Stimulated activated naive B cell treated with anti-CD40 and anti-IgM and Interleukin-4, amounts not matched to agents 10 μg/mL and 1 μg/mL and 100 μg/mL, for 72 hours (primary cell): ENCODE measurements at regions not wholly inside any gene's neighbourhood (a gene's known extent, or its start where the extent isn't known, plus 50 kb on each side); places are given as distances from the start of the nearest gene placed in this dataset.
"Not testable (repeated sequence)": the region's sequence is repeated elsewhere in the genome, so short reads cannot be mapped to it uniquely, and the experiment has no call there.

Experiments used
- ATAC-seq, 2 donors: fragments of 150-1000 bp; cut with Tn5 transposase; replicated peaks; 2 replicates each; pipeline ENCODE4 v1.10.0; 2021; ENCODE audit warnings: moderate library complexity in 1 of 2
- DNase-seq: peaks from one replicate; pipeline ENCODE4 v3.0.0; 2021
- H3K27ac Mint-ChIP-seq: one replicate; pipeline ENCODE4 v1.8.0; 2022; ENCODE audit warnings: mild to moderate bottlenecking, mixed read lengths
- H3K27me3 Mint-ChIP-seq, 2 donors: one replicate each; pipeline ENCODE4 v1.8.0; 2022; ENCODE audit warnings: mixed read lengths in 2 of 2
- H3K36me3 Mint-ChIP-seq, 2 donors: one replicate each; pipeline ENCODE4 v1.8.0; 2022; ENCODE audit warnings: mixed read lengths in 2 of 2, mild to moderate bottlenecking in 1 of 2
- H3K4me1 Mint-ChIP-seq, 2 donors: one replicate each; pipeline ENCODE4 v1.8.0; 2022; ENCODE audit warnings: mixed read lengths in 2 of 2, mild to moderate bottlenecking in 1 of 2
- H3K4me3 Mint-ChIP-seq, 2 donors: one replicate each; pipeline ENCODE4 v1.8.0; 2022; ENCODE audit warnings: mild to moderate bottlenecking in 2 of 2, mixed read lengths in 2 of 2, moderate library complexity in 1 of 2
- H3K9me3 Mint-ChIP-seq, 2 donors: one replicate each; pipeline ENCODE4 v1.8.0; 2022; ENCODE audit warnings: mixed read lengths in 2 of 2, mild to moderate bottlenecking in 1 of 2

- no peaks in the 10 kb centered on the region for H3K4me1 Mint-ChIP-seq
- peaks cover 0 to 2% of the 10 kb centered on the region in 2 donors for H3K9me3 Mint-ChIP-seq
- ATAC-seq (no peak), DNase-seq (no peak)
- no peak overlapping the region for H3K4me3 Mint-ChIP-seq
- no peaks in the 10 kb centered on the region for H3K27me3 Mint-ChIP-seq
- H3K27ac Mint-ChIP-seq, result no peak overlapping the region
- H3K36me3 Mint-ChIP-seq, result no peaks in the 10 kb centered on the region
Observed at GRCh38 chr6:50936277-50936681, 117.6 kb downstream of the TFAP2B start.

GRCh38 chr6:50939931-50940330 lies 121.3 kb downstream of the TFAP2B start:
- H3K27me3 Mint-ChIP-seq, result no peaks in the 10 kb centered on the region
- ATAC-seq (no peak), DNase-seq (no peak)
- H3K27ac Mint-ChIP-seq, result no peak overlapping the region
- peaks cover 0 to 2% of the 10 kb centered on the region in 2 donors for H3K9me3 Mint-ChIP-seq
- H3K36me3 Mint-ChIP-seq, result no peaks in the 10 kb centered on the region
- no peaks in the 10 kb centered on the region for H3K4me1 Mint-ChIP-seq
- H3K4me3 Mint-ChIP-seq, result no peak overlapping the region

- H3K4me3 Mint-ChIP-seq, result no peak overlapping the region
- no peak overlapping the region for H3K27ac Mint-ChIP-seq
- ATAC-seq, result no peak
- H3K9me3 Mint-ChIP-seq, result peaks cover 0 to 2% of the 10 kb centered on the region in 2 donors
- no peaks in the 10 kb centered on the region for H3K4me1 Mint-ChIP-seq
- H3K27me3 Mint-ChIP-seq, result no peaks in the 10 kb centered on the region
- H3K36me3 Mint-ChIP-seq, result no peaks in the 10 kb centered on the region
- no peak for DNase-seq
Observed at GRCh38 chr6:50945789-50946188, 127.1 kb downstream of the TFAP2B start.

- Mint-ChIP-seq H3K9me3 (no peaks in the 10 kb centered on the region), H3K4me3 (no peak overlapping the region), H3K27me3 (no peaks in the 10 kb centered on the region), H3K27ac (no peak overlapping the region), H3K4me1 (peaks cover 0 to 2% of the 10 kb centered on the region in 2 donors), H3K36me3 (no peaks in the 10 kb centered on the region)
- DNase-seq (no peak), ATAC-seq (peak in 1 of 2 donors; percentile 42)
Observed at GRCh38 chr6:50952092-50952907, 133.6 kb downstream of the TFAP2B start.

- no peaks in the 10 kb centered on the region for H3K9me3 Mint-ChIP-seq
- peaks cover 0 to 2% of the 10 kb centered on the region in 2 donors for H3K4me1 Mint-ChIP-seq
- H3K27me3 Mint-ChIP-seq, result no peaks in the 10 kb centered on the region
- no peak overlapping the region for H3K27ac Mint-ChIP-seq
- DNase-seq, result no peak
- H3K36me3 Mint-ChIP-seq, result no peaks in the 10 kb centered on the region
- no peak for ATAC-seq
- H3K4me3 Mint-ChIP-seq, result no peak overlapping the region
Observed at GRCh38 chr6:50956014-50956413, 137.3 kb downstream of the TFAP2B start.

- no peak overlapping the region for H3K4me3 Mint-ChIP-seq
Observed at GRCh38 chr6:50958148-50958697, 139.6 kb downstream of the TFAP2B start.

GRCh38 chr6:50959081-50959641 lies 140.5 kb downstream of the TFAP2B start:
- peaks cover 0 to under 1% of the 10 kb centered on the region in 2 donors for H3K4me1 Mint-ChIP-seq
- H3K4me3 Mint-ChIP-seq, result no peak overlapping the region
- no peak for ATAC-seq
- no peak overlapping the region for H3K27ac Mint-ChIP-seq
- H3K36me3 Mint-ChIP-seq, result no peaks in the 10 kb centered on the region
- peaks cover 0 to under 1% of the 10 kb centered on the region in 2 donors for H3K9me3 Mint-ChIP-seq
- DNase-seq, result no peak
- no peaks in the 10 kb centered on the region for H3K27me3 Mint-ChIP-seq

More at GRCh38 chr6:50958148-50958697, 139.6 kb downstream of the TFAP2B start:
- Mint-ChIP-seq H3K27me3 (no peaks in the 10 kb centered on the region), H3K4me1 (no peaks in the 10 kb centered on the region), H3K9me3 (no peaks in the 10 kb centered on the region), H3K36me3 (no peaks in the 10 kb centered on the region), H3K27ac (no peak overlapping the region)
- DNase-seq (no peak), ATAC-seq (no peak)

- DNase-seq, result no peak
- Mint-ChIP-seq H3K4me3 (no peak overlapping the region), H3K27me3 (no peaks in the 10 kb centered on the region), H3K9me3 (peaks cover 0 to 4% of the 10 kb centered on the region in 2 donors), H3K36me3 (no peaks in the 10 kb centered on the region), H3K4me1 (peaks cover 5 to 7% of the 10 kb centered on the region in 2 donors), H3K27ac (no peak overlapping the region)
- no peak for ATAC-seq
Observed at GRCh38 chr6:50961611-50962010, 142.9 kb downstream of the TFAP2B start.

- peak; percentile 61 to 69 for ATAC-seq
Observed at GRCh38 chr6:50962213-50962759, 143.6 kb downstream of the TFAP2B start.

GRCh38 chr6:50963952-50964351 lies 145.3 kb downstream of the TFAP2B start:
- Mint-ChIP-seq H3K9me3 (peaks cover 0 to 4% of the 10 kb centered on the region in 2 donors), H3K4me1 (peaks cover 6 to 7% of the 10 kb centered on the region in 2 donors), H3K27ac (no peak overlapping the region), H3K4me3 (no peak overlapping the region), H3K36me3 (no peaks in the 10 kb centered on the region), H3K27me3 (no peaks in the 10 kb centered on the region)
- ATAC-seq, result no peak
- no peak for DNase-seq

More at GRCh38 chr6:50962213-50962759, 143.6 kb downstream of the TFAP2B start:
- Mint-ChIP-seq H3K4me3 (no peak overlapping the region), H3K36me3 (no peaks in the 10 kb centered on the region), H3K27me3 (no peaks in the 10 kb centered on the region), H3K27ac (no peak overlapping the region), H3K9me3 (peaks cover 0 to 4% of the 10 kb centered on the region in 2 donors), H3K4me1 (peaks cover 6 to 7% of the 10 kb centered on the region in 2 donors)
- no peak for DNase-seq

GRCh38 chr6:50965495-50965894 lies 146.8 kb downstream of the TFAP2B start:
- Mint-ChIP-seq H3K9me3 (peaks cover 0 to 4% of the 10 kb centered on the region in 2 donors), H3K27ac (no peak overlapping the region), H3K27me3 (no peaks in the 10 kb centered on the region), H3K4me3 (no peak overlapping the region), H3K4me1 (peaks cover 6 to 7% of the 10 kb centered on the region in 2 donors), H3K36me3 (no peaks in the 10 kb centered on the region)
- DNase-seq (no peak), ATAC-seq (no peak)

GRCh38 chr6:50966532-50966931 lies 147.9 kb downstream of the TFAP2B start:
- no peaks in the 10 kb centered on the region for H3K27me3 Mint-ChIP-seq
- H3K4me1 Mint-ChIP-seq, result peaks cover 6 to 10% of the 10 kb centered on the region in 2 donors
- ATAC-seq (peak; percentile 71 to 81), DNase-seq (no peak)
- no peaks in the 10 kb centered on the region for H3K36me3 Mint-ChIP-seq
- no peak overlapping the region for H3K4me3 Mint-ChIP-seq
- no peak overlapping the region for H3K27ac Mint-ChIP-seq
- H3K9me3 Mint-ChIP-seq, result peaks cover 0 to 4% of the 10 kb centered on the region in 2 donors

- peak; percentile 73 to 86 for ATAC-seq
- H3K36me3 Mint-ChIP-seq, result no peaks in the 10 kb centered on the region
- H3K27me3 Mint-ChIP-seq, result no peaks in the 10 kb centered on the region
- no peak overlapping the region for H3K27ac Mint-ChIP-seq
- H3K4me3 Mint-ChIP-seq, result no peak overlapping the region
- peaks cover 0 to 4% of the 10 kb centered on the region in 2 donors for H3K9me3 Mint-ChIP-seq
- no peak for DNase-seq
- H3K4me1 Mint-ChIP-seq, result peaks cover 6 to 10% of the 10 kb centered on the region in 2 donors
Observed at GRCh38 chr6:50966986-50967385, 148.3 kb downstream of the TFAP2B start.

- not testable (repeated sequence) for H3K27ac Mint-ChIP-seq, ATAC-seq, H3K4me3 Mint-ChIP-seq, H3K9me3 Mint-ChIP-seq, DNase-seq, H3K36me3 Mint-ChIP-seq, H3K27me3 Mint-ChIP-seq, H3K4me1 Mint-ChIP-seq
Observed at GRCh38 chr6:50968246-50968645, 149.6 kb downstream of the TFAP2B start.
